ENCODE measurements at regions not wholly inside any gene's neighbourhood (a gene's known extent, or its start where the extent isn't known, plus 50 kb on each side); places are given as distances from the start of the nearest gene placed in this dataset.
"Not testable (repeated sequence)": the region's sequence is repeated elsewhere in the genome, so short reads cannot be mapped to it uniquely, and the experiment has no call there.

DNA sequence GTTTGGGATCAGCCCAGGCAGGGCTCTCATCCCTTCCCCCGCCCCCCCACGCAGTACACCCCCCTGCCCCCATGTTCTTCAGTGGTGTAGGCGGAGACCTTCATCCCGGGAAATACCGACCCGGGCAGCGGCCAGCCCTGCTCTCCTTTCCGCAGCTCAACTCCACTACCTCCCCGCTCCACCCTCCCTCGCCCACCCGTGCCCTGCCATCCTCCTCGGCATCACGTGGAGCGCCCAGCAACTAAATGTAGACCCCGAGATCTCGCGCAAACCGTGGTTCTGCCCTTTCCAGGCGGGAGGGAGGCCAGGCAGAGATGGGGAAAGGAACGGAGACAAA, 1932.2 kb upstream of the DEFB115 start:
- ATAC-seq, result no peak
- no peaks in the 10 kb centered on the region for H3K27me3 ChIP-seq
- intact Hi-C loops (cut with DNase I), result no loop called here
- H3K36me3 ChIP-seq (replicated peaks in 1 of 2; ENCODE audit: insufficient read depth in 1 of 2, low read depth in 2 of 2), result no peaks in the 10 kb centered on the region
- H3K27ac ChIP-seq, result no peak overlapping the region
- no peak overlapping the region for H3K4me3 ChIP-seq
- WGBS, 2 donors, result 24 to 48% methylated on average over 19 to 20 of the region's 20 CpGs
- H3K9me3 ChIP-seq, result no peaks in the 10 kb centered on the region
- TF ChIP-seq, protein P1, sequence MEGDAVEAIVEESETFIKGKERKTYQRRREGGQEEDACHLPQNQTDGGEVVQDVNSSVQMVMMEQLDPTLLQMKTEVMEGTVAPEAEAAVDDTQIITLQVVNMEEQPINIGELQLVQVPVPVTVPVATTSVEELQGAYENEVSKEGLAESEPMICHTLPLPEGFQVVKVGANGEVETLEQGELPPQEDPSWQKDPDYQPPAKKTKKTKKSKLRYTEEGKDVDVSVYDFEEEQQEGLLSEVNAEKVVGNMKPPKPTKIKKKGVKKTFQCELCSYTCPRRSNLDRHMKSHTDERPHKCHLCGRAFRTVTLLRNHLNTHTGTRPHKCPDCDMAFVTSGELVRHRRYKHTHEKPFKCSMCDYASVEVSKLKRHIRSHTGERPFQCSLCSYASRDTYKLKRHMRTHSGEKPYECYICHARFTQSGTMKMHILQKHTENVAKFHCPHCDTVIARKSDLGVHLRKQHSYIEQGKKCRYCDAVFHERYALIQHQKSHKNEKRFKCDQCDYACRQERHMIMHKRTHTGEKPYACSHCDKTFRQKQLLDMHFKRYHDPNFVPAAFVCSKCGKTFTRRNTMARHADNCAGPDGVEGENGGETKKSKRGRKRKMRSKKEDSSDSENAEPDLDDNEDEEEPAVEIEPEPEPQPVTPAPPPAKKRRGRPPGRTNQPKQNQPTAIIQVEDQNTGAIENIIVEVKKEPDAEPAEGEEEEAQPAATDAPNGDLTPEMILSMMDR (IDR thresholded peaks at IDR 0.05), result no peak
- TF ChIP-seq POLR2A (IDR thresholded peaks at IDR 0.05), result no peak
- DNase-seq, result no peak
- no peaks in the 10 kb centered on the region for H3K4me1 ChIP-seq

DNA sequence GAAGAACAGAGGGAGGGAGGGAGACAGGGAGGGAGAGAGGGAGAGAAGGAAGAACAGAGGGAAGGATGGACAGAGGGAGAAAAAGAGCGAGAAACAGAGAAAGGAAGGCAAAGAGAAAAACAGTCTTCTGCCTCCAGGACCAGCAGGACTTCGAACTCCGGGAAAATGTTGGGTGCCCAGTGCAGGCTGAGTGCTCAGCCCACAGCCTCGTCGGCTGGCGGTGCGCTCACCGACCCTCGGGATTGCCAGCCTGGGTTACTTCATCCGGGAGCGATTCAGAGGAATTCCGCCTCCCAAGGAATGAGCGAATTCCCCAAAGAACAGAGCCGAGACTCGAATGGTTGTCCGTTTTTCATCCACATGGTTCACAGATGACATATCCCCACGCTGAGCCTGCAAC, 1931.7 kb upstream of the DEFB115 start:
- intact Hi-C loops (cut with DNase I); H3K36me3 ChIP-seq (replicated peaks in 1 of 2; ENCODE audit: insufficient read depth in 1 of 2, low read depth in 2 of 2); H3K27me3 ChIP-seq; H3K4me1 ChIP-seq; H3K9me3 ChIP-seq; DNase-seq; H3K4me3 ChIP-seq; H3K27ac ChIP-seq; ATAC-seq: not testable (repeated sequence)
- 17 to 53% methylated on average over 13 to 16 of the region's 17 CpGs for WGBS, 2 donors

DNA sequence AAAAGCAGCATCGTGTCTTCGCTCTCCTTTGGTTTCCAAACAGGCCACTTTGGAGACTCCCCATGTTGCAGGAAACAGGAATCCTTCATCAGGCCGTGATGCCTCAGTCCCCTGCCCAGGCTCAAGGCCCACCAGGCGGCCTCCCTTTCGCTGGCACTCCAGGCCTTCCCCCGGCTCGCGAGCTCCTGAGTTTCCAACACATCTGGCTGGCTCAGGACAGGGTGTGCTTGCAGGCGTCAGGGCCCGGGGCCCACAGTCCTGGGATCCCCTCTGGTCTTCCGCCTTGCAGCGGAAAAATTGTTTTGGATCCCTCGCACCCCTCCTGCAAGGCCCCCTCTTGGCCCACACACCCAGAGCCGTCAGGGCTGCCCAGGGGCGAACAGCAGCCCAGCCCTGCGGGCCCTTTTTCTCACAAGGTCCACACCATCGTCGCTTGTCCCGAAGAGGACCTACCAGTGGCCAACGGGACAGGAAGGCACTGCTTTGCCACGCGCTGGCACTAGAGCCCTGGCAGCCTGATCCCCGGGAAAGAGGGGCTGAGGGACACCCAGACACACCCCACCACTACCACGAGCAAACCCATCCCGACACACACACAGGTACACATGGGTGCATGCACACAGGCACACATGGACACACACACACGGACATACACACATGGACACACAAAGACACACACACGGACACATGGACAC, 1930.9 kb upstream of the DEFB115 start:
- Histone ChIP-seq H3K36me3 (replicated peaks in 1 of 2; ENCODE audit: insufficient read depth in 1 of 2, low read depth in 2 of 2) (no peaks in the 10 kb centered on the region), H3K4me3 (no peak overlapping the region), H3K4me1 (no peaks in the 10 kb centered on the region), H3K27me3 (no peaks in the 10 kb centered on the region), H3K9me3 (no peaks in the 10 kb centered on the region), H3K27ac (no peak overlapping the region)
- DNase-seq, result no peak
- TF ChIP-seq POLR2A (IDR thresholded peaks at IDR 0.05), result no peak
- TF ChIP-seq, protein P1 (IDR thresholded peaks at IDR 0.05), result no peak
- intact Hi-C loops (cut with DNase I), result no loop called here
- 46 to 60% methylated on average over 27 of the region's 27 CpGs for WGBS, 2 donors
- ATAC-seq, result no peak

DNA sequence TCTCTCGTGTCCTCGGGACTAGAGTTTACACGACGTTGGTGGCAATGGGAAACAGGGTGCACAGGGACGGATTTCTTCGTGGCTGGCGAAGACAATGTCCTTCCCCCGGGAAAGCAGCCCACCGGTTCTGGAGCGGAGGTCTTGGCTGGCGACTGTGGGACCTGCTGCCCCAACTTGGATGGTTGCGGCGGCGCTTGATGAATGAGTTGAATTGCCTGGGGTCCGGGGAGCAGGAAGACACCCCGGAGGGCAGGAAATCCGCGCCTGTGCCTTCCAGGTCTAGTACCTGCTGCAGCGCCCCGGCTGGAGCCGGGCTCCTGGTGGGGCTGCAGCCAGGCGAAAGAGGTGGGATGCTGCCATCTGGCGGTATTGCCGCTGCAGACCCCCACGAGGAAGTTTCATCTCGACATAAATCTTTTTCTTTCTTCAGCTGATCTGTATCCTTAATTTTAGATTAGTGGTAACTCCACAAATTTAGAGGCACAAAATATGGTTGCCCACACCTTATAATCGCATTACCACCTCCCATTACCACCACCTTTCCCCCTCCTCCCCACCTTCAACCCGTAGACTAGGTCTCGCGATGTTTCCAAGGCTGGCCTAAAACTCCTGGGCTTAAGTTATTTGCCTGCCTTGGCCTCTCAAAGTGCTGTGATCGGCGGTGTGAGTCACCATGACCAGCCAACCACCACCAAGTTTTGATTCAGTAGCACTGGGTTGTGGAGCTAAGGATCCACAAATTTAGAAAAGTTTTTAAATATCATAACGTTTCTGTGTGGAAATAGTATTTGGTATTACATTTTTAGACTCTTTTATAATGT, 1929.7 kb upstream of the DEFB115 start:
- intact Hi-C loops (cut with DNase I); H3K36me3 ChIP-seq (replicated peaks in 1 of 2; ENCODE audit: insufficient read depth in 1 of 2, low read depth in 2 of 2); H3K27me3 ChIP-seq; H3K27ac ChIP-seq; H3K9me3 ChIP-seq; H3K4me1 ChIP-seq; H3K4me3 ChIP-seq: not testable (repeated sequence)
- 17 to 28% methylated on average over 33 of the region's 33 CpGs for WGBS, 2 donors
- peak in 3 of 4 donors; percentile 31 to 49 (median 46) for DNase-seq
- TF ChIP-seq, protein P1 (IDR thresholded peaks at IDR 0.05), result peak in 5 of 7 experiments; percentile 31 to 63 (median 47)
- ATAC-seq, result peak; percentile 56

DNA sequence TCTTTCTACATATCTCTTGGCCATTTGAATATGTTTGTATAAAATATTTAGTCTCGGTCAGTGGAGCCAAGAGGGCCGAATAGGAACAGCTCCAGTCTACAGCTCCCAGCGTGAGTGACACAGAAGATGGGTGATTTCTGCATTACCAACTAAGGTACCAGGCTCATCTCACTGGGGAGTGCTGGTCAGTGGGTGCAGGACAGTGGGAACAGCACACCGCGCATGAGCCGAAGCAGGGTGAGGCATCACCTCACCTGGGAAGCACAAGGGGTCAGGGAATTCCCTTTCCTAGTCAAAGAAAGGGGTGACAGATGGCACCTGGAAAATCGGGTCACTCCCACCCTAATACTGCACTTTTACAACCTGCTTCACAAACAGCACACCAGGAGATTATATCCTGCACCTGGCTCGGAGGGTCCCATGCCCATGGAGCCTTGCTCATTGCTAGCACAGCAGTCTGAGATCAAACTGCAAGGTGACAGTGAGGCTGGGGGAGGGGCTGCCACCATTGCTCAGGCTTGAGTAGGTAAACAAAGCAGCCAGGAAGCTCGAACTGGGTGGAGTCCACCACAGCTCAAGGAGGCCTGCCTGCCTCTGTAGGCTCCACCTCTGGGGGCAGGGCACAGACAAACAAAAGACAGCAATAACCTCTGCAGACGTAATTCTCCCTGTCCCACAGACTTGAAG, 1926.9 kb upstream of the DEFB115 start:
- H3K4me1 ChIP-seq; DNase-seq; H3K4me3 ChIP-seq; H3K36me3 ChIP-seq (replicated peaks in 1 of 2; ENCODE audit: insufficient read depth in 1 of 2, low read depth in 2 of 2); H3K27ac ChIP-seq; intact Hi-C loops (cut with DNase I); H3K9me3 ChIP-seq; H3K27me3 ChIP-seq; ATAC-seq: not testable (repeated sequence)
- WGBS, 2 donors, result 33 to 40% methylated on average over 10 of the region's 10 CpGs
